GM21423 (cell line): ENCODE measurements at regions not wholly inside any gene's neighbourhood (a gene's known extent, or its start where the extent isn't known, plus 50 kb on each side); places are given as distances from the start of the nearest gene placed in this dataset.
"Not testable (repeated sequence)": the region's sequence is repeated elsewhere in the genome, so short reads cannot be mapped to it uniquely, and the experiment has no call there.

Experiments used
- ATAC-seq: cut with Tn5 transposase; IDR thresholded peaks from one replicate; pipeline ENCODE4 v1.9.1; 2021; ENCODE audit warnings: mild to moderate bottlenecking, moderate library complexity; ENCODE audit not compliant: unreplicated experiment

DNA sequence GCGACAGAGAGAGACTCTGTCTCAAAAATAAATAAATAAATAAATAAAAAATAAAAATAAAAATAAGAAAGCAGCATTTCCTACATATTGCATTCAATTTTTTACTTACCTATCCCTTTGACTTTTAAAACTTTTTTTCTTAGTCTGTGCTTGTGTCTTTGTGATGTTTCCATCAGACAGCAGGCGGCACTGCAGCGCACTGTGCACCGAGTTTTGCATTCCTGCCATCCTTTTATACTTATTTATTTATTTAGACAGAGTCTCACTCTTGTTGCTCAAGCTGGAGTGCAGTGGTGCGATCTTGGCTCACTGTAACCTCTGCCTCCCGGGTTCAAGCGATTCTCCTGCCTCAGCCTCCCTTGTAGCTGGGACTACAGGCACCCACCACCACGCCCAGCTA is 203.9 kb downstream of the SPATA31A1 start:
- ATAC-seq, result not testable (repeated sequence)

DNA sequence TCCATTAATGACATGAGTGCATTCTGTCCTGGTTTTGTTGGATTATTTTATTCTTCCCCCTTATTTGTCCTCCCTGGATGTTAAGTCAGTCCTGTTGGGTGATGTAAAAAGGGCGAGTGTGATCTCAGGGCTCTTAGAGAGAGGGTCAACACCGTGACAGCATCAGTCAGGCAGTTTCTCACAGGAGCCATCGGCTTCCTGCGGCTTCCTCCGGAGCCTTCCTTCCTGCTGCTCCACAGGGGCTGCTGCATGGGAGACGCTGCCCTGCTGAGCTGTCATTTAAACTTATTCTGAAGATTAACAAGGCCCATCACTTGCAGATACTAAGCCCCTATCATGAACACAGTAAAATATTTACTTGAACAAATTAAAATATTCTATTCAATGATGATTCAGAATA is 211.3 kb downstream of the SPATA31A1 start:
- not testable (repeated sequence) for ATAC-seq

- not testable (repeated sequence) for ATAC-seq
Observed at GRCh38 chr9:39567396-39567795, 211.9 kb downstream of the SPATA31A1 start.

DNA sequence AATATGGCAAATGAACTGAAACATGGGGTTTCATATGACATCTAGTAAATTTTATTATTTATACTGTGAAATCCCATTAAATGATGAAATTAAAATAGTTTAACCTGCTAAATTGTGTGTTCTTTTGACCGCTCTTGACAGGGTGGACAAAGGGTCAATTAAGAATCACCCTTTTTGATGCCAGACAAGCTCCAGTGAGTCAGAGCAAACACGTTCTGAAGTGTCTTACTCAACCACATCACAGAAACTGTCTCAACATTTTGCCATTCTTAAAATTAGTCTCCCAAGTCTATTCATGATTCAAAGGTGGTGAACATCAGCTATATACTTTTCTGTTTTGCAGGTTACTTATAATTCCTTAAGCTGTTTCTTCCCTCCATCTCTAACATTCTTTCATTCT is 213.4 kb downstream of the SPATA31A1 start:
- not testable (repeated sequence) for ATAC-seq

GRCh38 chr9:39573024-39574022 is 217.9 kb downstream of the SPATA31A1 start:
- ATAC-seq, result not testable (repeated sequence)

DNA sequence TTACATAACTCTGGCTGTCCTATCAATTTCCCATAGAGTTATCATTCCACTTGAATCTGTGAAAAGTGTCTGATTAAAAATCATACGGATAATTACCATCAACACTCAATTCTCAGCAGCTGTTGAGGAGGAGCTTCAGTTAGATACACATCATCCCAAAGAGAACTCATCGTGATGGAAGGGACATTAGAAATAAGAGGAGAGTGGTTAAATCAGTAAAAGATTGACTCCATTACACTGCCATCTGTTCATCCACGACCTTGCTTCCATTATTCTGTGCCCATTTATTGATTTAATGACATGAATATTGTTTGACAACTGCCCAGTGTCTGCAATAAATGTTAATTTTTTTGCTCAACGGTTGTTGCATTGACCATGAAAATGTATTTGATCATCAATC is 223.5 kb downstream of the SPATA31A1 start:
- not testable (repeated sequence) for ATAC-seq

DNA sequence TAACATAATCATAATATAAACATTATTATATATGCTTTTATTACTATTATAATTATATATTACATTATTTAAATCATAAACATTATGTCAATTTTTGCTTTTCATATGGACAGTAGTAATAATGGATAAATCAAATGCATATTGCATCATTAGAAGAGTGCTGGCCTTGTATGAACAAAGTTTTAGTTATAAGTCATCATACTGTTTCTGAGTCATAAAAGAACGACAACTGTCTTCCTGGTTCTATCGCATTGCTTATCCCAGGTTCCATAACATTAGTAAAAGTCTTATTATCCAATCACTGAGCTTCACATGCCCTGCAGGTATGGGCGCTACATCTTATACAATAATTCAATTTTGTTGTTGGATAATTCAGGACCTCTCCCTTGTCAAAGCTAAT is 225.8 kb downstream of the SPATA31A1 start:
- ATAC-seq, result not testable (repeated sequence)

- ATAC-seq, result not testable (repeated sequence)
Observed at GRCh38 chr9:39582677-39583412, 227.4 kb downstream of the SPATA31A1 start.

DNA sequence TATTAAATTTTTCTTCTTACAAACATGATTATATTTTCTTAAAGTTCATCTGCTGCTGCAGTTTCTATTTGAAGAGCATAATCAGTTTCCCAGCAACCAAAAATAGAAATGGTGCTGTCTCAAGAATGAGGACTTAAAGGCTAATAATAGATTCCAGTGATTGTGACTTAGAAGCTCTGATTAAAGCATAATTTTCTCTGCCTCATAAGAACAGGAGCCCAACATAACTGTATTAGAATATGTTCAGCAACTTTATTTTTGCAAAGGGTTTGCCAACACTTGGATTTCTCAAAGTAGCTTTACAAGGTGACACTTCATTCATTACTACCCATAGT is 227.9 kb downstream of the SPATA31A1 start:
- not testable (repeated sequence) for ATAC-seq

GRCh38 chr9:39585233-39585632 is 229.8 kb downstream of the SPATA31A1 start:
- ATAC-seq, result not testable (repeated sequence)

DNA sequence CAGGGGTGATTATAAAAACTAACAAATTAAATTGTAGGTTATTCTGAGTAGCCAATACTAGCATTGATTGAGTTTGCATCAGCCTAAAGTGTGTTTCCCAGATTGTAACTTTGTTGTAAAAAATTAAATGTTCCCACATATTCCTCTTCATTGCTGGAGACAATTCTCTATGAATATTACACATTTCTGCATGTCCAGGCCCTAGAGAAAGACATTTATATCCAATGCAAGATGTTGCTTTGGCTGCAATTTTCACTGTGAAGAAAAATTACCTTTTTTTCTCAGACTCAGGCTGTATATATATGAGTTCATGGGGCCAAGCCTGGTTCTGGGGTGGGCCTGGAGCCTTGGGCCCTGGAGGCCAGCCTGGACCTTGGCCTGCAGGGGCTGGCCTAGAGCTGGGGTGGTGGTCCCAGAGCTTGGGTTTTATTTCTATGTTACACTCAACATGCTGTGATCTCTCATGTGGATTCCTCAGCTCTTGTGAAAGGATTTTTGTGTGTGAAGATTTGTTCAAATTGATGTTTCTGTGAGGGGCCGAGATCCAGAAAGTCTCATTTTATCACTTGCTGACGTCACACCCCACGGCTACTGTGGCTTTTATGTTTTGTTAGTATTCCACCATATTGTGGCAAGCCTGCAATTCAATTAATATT is 232.5 kb downstream of the SPATA31A1 start:
- ATAC-seq, result no peak

- ATAC-seq, result no peak
Observed at GRCh38 chr9:39588500-39589137, 233.2 kb downstream of the SPATA31A1 start.

DNA sequence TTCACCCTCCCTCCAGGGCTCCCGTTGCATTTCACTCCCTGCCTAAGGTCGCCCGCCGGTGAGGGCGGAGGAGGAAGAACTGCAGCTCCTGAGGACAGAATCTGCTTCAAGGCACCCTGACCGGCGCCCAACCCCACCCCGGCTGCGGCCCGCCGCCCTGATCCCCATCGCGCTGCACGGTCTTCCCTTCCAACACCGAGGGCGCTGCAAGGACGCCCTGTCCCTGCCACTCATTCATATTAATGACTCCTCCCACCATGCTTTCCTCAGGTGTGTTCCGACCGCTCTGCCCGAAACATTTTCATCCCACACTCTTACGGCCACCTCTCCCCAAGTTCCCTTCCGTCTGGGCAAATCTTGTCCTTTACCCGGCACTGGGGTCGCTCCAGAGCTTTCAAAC is 248.6 kb downstream of the SPATA31A1 start:
- not testable (repeated sequence) for ATAC-seq

GRCh38 chr9:39611449-39612231 is 256.2 kb downstream of the SPATA31A1 start:
- peak; percentile 95 for ATAC-seq

DNA sequence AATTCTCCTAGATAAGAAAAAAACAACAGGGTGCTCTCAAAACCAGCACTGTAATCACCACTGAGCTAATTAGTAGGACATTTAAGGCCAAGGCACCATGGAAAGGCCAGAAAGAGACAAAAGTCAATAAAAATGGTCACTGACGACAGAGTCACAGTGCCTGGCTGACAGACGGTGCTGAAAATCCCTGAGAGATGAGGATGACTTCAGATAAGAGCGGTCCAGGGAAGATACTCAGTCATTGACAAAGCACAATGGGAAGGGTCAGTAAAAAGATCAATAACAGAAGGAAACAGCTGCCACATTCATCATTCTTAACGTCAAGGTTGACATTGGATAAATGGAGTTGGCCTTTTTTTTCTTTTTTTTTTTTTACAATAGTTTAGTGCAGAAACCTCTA is 261.0 kb downstream of the SPATA31A1 start:
- not testable (repeated sequence) for ATAC-seq

DNA sequence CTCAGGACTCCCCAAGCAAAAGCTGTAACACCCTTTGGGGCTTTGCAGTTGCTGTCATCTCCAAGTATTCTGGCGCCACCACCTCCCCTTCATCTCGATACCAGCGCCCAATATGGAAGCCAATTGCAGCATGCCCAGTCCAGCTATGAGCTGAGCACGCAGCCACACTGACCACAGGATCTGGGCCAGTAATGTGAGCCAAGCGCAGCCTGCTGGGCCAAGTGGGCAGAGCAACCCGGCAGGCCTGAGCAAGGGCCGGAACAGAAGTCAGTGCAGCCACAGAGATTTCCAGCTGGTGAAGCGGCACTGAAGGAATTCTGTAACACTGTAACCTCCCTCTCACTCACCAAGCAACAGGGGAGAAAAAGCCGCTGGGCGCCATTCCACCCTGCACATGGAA is 268.6 kb downstream of the SPATA31A1 start:
- not testable (repeated sequence) for ATAC-seq

DNA sequence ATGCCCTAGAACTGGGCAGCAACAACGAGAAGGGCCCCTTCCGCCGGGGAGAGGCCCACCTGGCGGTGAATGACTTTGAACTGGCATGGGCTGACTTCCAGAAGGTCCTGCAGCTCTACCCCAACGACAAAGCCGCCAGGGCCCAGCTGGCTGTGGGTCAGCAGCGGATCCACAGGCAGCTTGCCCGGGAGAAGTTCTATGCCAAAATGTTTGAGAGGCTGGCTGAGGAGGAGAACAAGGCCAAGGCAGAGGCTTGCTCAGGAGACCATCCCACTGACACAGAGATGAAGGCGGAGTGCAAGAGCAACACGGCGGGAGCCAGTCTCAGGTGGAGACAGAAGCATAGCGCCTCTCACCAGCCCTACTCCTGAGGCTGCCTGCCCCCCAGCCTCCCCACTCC is 276.6 kb downstream of the SPATA31A1 start:
- not testable (repeated sequence) for ATAC-seq

DNA sequence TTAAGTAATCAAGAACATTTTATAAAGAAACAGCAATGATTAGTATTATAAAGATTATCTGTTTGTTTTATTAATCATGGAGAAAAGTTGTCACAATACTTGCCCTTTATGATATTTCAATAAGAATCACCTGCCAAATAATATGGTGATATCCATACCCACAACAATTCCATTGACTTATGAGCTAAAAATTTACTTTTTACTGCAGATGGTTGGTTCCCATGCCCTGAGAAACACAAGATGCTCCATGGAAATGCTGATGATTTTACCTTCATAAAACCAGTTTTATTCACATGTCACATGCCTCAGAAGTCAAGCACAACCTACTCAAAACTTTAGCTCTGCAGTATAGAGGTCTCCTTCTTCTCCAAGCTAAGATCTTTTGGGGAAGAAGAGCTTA is 293.6 kb downstream of the SPATA31A1 start:
- not testable (repeated sequence) for ATAC-seq

- ATAC-seq, result peak; percentile 87
Observed at GRCh38 chr9:39656960-39657603, 301.6 kb downstream of the SPATA31A1 start.
